IPS DF 6.9 (cell line): ENCODE measurements at regions not wholly inside any gene's neighbourhood (a gene's known extent, or its start where the extent isn't known, plus 50 kb on each side); places are given as distances from the start of the nearest gene placed in this dataset.

Experiments used
- DNase-seq: peaks from one replicate; pipeline ENCODE4 v3.0.0-alpha.2; 2013; ENCODE audit warnings: low read depth, low spot score
- H3K27ac ChIP-seq: one replicate; pipeline ENCODE4 v1.5.1; 2013; ENCODE audit warnings: low read length, control low read depth
- H3K27me3 ChIP-seq: 2 replicates; pipeline ENCODE4 v1.6.1; 2013; ENCODE audit warnings: mild to moderate bottlenecking, low read length; ENCODE audit not compliant: control insufficient read depth, insufficient read depth
- H3K36me3 ChIP-seq: 2 replicates; pipeline ENCODE4 v1.6.1; 2013; ENCODE audit warnings: low read length; ENCODE audit not compliant: control insufficient read depth, insufficient read depth
- H3K4me1 ChIP-seq: 2 replicates; pipeline ENCODE4 v1.6.1; 2013; ENCODE audit warnings: low read length; ENCODE audit not compliant: control insufficient read depth, insufficient read depth
- H3K4me3 ChIP-seq: 2 replicates; pipeline ENCODE4 v1.5.1; 2013; ENCODE audit warnings: mild to moderate bottlenecking, low read length
- H3K9me3 ChIP-seq: 2 replicates; pipeline ENCODE4 v1.6.1; 2013; ENCODE audit warnings: low read length, inconsistent platforms; ENCODE audit not compliant: control insufficient read depth, insufficient read depth
- WGBS: extraction: QIAGEN DNeasy Blood & Tissue Kit; methylation state at CpG from one replicate; pipeline ENCODE4 v1.1.7; 2013; ENCODE audit warnings: mixed read lengths, missing lambda C conversion rate; ENCODE audit not compliant: insufficient read length, insufficient coverage; 5-methylcytosine and 5-hydroxymethylcytosine counted together

- Histone ChIP-seq H3K27me3 (no peaks in the 10 kb centered on the region; the same call in 1 of the 2 replicates), H3K36me3 (no peaks in the 10 kb centered on the region), H3K27ac (no peak overlapping the region), H3K4me1 (peaks cover 3% of the 10 kb centered on the region; the same call in 1 of the 2 replicates), H3K4me3 (no peak overlapping the region), H3K9me3 (no peaks in the 10 kb centered on the region)
- DNase-seq: no peak
- no CpG with 5 or more reads among the region's 1 CpG for whole genome bisulfite sequencing
These were observed 237.8 kb downstream of the UACA start for GRCh38 chr15:70525551-70525950.

- DNase-seq: no peak
- Histone ChIP-seq H3K27me3 (no peaks in the 10 kb centered on the region; the same call in 1 of the 2 replicates), H3K4me3 (no peak overlapping the region), H3K9me3 (no peaks in the 10 kb centered on the region), H3K36me3 (no peaks in the 10 kb centered on the region), H3K4me1 (peaks cover 3% of the 10 kb centered on the region; the same call in 1 of the 2 replicates), H3K27ac (no peak overlapping the region)
- no CpG with 5 or more reads among the region's 6 CpGs for WGBS
These were observed 238.9 kb downstream of the UACA start for GRCh38 chr15:70524470-70524869.

- Histone ChIP-seq H3K4me1 (peaks cover 3% of the 10 kb centered on the region; the same call in 1 of the 2 replicates), H3K9me3 (no peaks in the 10 kb centered on the region), H3K4me3 (no peak overlapping the region), H3K27ac (no peak overlapping the region), H3K27me3 (no peaks in the 10 kb centered on the region; the same call in 1 of the 2 replicates), H3K36me3 (no peaks in the 10 kb centered on the region)
- no CpG with 5 or more reads among the region's 7 CpGs for WGBS
- DNase-seq: no peak
These were observed 239.7 kb downstream of the UACA start for GRCh38 chr15:70523616-70524015.

- H3K4me1 ChIP-seq: peaks cover 3% of the 10 kb centered on the region
- no peak for DNase-seq
- no peaks in the 10 kb centered on the region; the same call in 1 of the 2 replicates for H3K27me3 ChIP-seq
- H3K27ac ChIP-seq: no peak overlapping the region
- no peak overlapping the region for H3K4me3 ChIP-seq
- no peaks in the 10 kb centered on the region for H3K36me3 ChIP-seq
- no peaks in the 10 kb centered on the region for H3K9me3 ChIP-seq
- no CpG with 5 or more reads among the region's 5 CpGs for WGBS
These were observed 240.2 kb downstream of the UACA start for GRCh38 chr15:70523192-70523591.

GRCh38 chr15:70522323-70522966, 240.9 kb downstream of the UACA start:
- WGBS: no CpG with 5 or more reads among the region's 5 CpGs
- Histone ChIP-seq H3K4me3 (no peak overlapping the region), H3K36me3 (no peaks in the 10 kb centered on the region), H3K4me1 (peaks cover 3% of the 10 kb centered on the region), H3K9me3 (no peaks in the 10 kb centered on the region), H3K27ac (no peak overlapping the region), H3K27me3 (no peaks in the 10 kb centered on the region; the same call in 1 of the 2 replicates)
- no peak for DNase-seq

GRCh38 chr15:70521576-70522322, 241.6 kb downstream of the UACA start:
- H3K36me3 ChIP-seq: no peaks in the 10 kb centered on the region
- H3K9me3 ChIP-seq: no peaks in the 10 kb centered on the region
- no peak overlapping the region for H3K4me3 ChIP-seq
- H3K27me3 ChIP-seq: no peaks in the 10 kb centered on the region; the same call in 1 of the 2 replicates
- no CpG with 5 or more reads among the region's 11 CpGs for WGBS
- no peak for DNase-seq
- H3K4me1 ChIP-seq: peaks cover 3% of the 10 kb centered on the region
- no peak overlapping the region for H3K27ac ChIP-seq

- no CpG with 5 or more reads among the region's 3 CpGs for WGBS
- DNase-seq: no peak
- no peak overlapping the region for H3K4me3 ChIP-seq
- peaks cover 3% of the 10 kb centered on the region for H3K4me1 ChIP-seq
- H3K36me3 ChIP-seq: no peaks in the 10 kb centered on the region
- H3K9me3 ChIP-seq: no peaks in the 10 kb centered on the region
- H3K27me3 ChIP-seq: no peaks in the 10 kb centered on the region; the same call in 1 of the 2 replicates
- H3K27ac ChIP-seq: no peak overlapping the region
These were observed 243.7 kb downstream of the UACA start for GRCh38 chr15:70519616-70520015.

GRCh38 chr15:70519004-70519365, 244.4 kb downstream of the UACA start:
- H3K27me3 ChIP-seq: no peaks in the 10 kb centered on the region; the same call in 1 of the 2 replicates
- H3K27ac ChIP-seq: no peak overlapping the region
- peaks cover 2% of the 10 kb centered on the region for H3K4me1 ChIP-seq
- WGBS: no CpG with 5 or more reads among the region's 6 CpGs
- no peaks in the 10 kb centered on the region for H3K36me3 ChIP-seq
- no peak for DNase-seq
- H3K4me3 ChIP-seq: no peak overlapping the region
- no peaks in the 10 kb centered on the region for H3K9me3 ChIP-seq

- DNase-seq: no peak
- no peaks in the 10 kb centered on the region for H3K36me3 ChIP-seq
- no peaks in the 10 kb centered on the region for H3K27me3 ChIP-seq
- no CpG with 5 or more reads among the region's 11 CpGs for WGBS
- no peak overlapping the region for H3K4me3 ChIP-seq
- H3K27ac ChIP-seq: no peak overlapping the region
- H3K9me3 ChIP-seq: no peaks in the 10 kb centered on the region
- H3K4me1 ChIP-seq: no peaks in the 10 kb centered on the region; the same call in 1 of the 2 replicates
These were observed 245.0 kb downstream of the UACA start for GRCh38 chr15:70518201-70519003.

- no peaks in the 10 kb centered on the region for H3K27me3 ChIP-seq
- no peak for DNase-seq
- WGBS: no CpG with 5 or more reads among the region's 10 CpGs
- H3K36me3 ChIP-seq: no peaks in the 10 kb centered on the region
- H3K4me3 ChIP-seq: no peak overlapping the region
- H3K9me3 ChIP-seq: no peaks in the 10 kb centered on the region
- H3K4me1 ChIP-seq: no peaks in the 10 kb centered on the region; the same call in 1 of the 2 replicates
- H3K27ac ChIP-seq: no peak overlapping the region
These were observed 246.2 kb downstream of the UACA start for GRCh38 chr15:70517194-70517590.
